Stimulated activated effector memory CD8-positive, alpha-beta T cell treated with anti-CD3 and anti-CD28 coated beads, Interleukin-12 subunit alpha, Interleukin-12 subunit beta, amount 100 ng/mL, for 72 hours (primary cell): ENCODE measurements at regions not wholly inside any gene's neighbourhood (a gene's known extent, or its start where the extent isn't known, plus 50 kb on each side); places are given as distances from the start of the nearest gene placed in this dataset.

Source experiments
- ATAC-seq: fragments of 150-1000 bp; cut with Tn5 transposase; 2 replicates; pipeline ENCODE4 v1.10.0; 2021
- DNase-seq, 2 donors: peaks; one replicate each; pipeline ENCODE4 v3.0.0; 2021 to 2022; ENCODE audit warnings: low spot score in 2 of 2
- H3K27ac Mint-ChIP-seq: one replicate; pipeline ENCODE4 v1.8.0; 2022; ENCODE audit warnings: mild to moderate bottlenecking, mixed read lengths
- H3K36me3 Mint-ChIP-seq: one replicate; pipeline ENCODE4 v1.8.0; 2022; ENCODE audit warnings: mild to moderate bottlenecking, mixed read lengths
- H3K4me1 Mint-ChIP-seq: one replicate; pipeline ENCODE4 v1.8.0; 2022; ENCODE audit warnings: mixed read lengths
- H3K4me3 Mint-ChIP-seq: one replicate; pipeline ENCODE4 v1.8.0; 2022; ENCODE audit warnings: mild to moderate bottlenecking, mixed read lengths
- H3K9me3 Mint-ChIP-seq: one replicate; pipeline ENCODE4 v1.8.0; 2022; ENCODE audit warnings: mixed read lengths

- Mint-ChIP-seq H3K9me3 (no peaks in the 10 kb centered on the region), H3K4me3 (no peak overlapping the region), H3K4me1 (no peaks in the 10 kb centered on the region), H3K36me3 (no peaks in the 10 kb centered on the region), H3K27ac (no peak overlapping the region)
- no peak for ATAC-seq
- DNase-seq = no peak
These were observed 522.3 kb upstream of the MYT1L start for GRCh38 chr2:2853346-2853745.

DNA sequence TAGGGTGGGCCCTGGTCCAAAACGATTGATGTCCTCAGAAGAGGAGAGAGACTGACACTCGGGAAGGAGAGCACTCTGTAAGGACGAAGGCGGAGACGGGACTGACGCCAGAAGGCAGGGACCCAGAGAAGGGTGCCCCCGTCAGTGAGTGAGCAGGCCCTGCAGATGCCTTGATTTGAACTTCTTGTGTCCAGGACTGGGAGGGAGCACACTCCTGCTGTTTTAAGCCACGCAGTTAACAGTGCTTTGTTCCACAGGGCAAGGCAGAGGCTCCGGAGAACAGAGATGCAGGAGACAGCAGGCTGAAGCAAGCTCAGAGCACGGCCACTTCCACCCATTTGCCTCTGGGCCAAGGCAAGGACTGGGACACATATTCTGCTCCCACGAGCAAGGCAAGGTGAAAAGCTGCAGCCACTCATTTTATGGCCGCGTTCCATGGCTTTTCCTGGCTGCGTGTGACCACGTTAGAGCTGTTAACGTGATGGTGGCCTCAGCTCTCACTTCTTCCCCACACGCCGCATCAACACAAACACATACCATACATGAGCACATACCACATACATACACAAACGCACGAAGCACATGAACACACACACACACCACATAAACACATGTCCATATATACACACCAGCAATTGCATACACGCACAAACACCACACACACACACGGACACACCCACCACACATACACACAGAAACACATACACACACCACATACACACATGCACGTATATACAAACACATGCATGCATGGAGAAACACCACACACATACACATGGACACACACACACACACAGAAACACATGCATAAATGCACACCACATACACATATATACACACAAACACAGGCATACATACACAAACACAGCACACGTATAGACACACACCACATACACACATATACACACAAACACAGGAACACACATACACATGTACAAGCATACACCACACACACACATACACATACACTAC is 521.0 kb upstream of the MYT1L start:
- H3K4me3 Mint-ChIP-seq = no peak overlapping the region
- no peaks in the 10 kb centered on the region for H3K4me1 Mint-ChIP-seq
- H3K36me3 Mint-ChIP-seq = no peaks in the 10 kb centered on the region
- DNase-seq = no peak
- H3K27ac Mint-ChIP-seq = no peak overlapping the region
- H3K9me3 Mint-ChIP-seq = no peaks in the 10 kb centered on the region
- no peak for ATAC-seq

- H3K4me3 Mint-ChIP-seq = no peak overlapping the region
- H3K4me1 Mint-ChIP-seq = no peaks in the 10 kb centered on the region
- H3K27ac Mint-ChIP-seq = no peak overlapping the region
- no peaks in the 10 kb centered on the region for H3K9me3 Mint-ChIP-seq
- H3K36me3 Mint-ChIP-seq = no peaks in the 10 kb centered on the region
- no peak for DNase-seq
- no peak for ATAC-seq
These were observed 520.2 kb upstream of the MYT1L start for GRCh38 chr2:2851316-2851715.

- H3K4me1 Mint-ChIP-seq = no peaks in the 10 kb centered on the region
- H3K9me3 Mint-ChIP-seq = no peaks in the 10 kb centered on the region
- ATAC-seq (no peak), DNase-seq (no peak)
- H3K4me3 Mint-ChIP-seq = no peak overlapping the region
- H3K27ac Mint-ChIP-seq = no peak overlapping the region
- H3K36me3 Mint-ChIP-seq = no peaks in the 10 kb centered on the region
These were observed 519.8 kb upstream of the MYT1L start for GRCh38 chr2:2850859-2851258.

DNA sequence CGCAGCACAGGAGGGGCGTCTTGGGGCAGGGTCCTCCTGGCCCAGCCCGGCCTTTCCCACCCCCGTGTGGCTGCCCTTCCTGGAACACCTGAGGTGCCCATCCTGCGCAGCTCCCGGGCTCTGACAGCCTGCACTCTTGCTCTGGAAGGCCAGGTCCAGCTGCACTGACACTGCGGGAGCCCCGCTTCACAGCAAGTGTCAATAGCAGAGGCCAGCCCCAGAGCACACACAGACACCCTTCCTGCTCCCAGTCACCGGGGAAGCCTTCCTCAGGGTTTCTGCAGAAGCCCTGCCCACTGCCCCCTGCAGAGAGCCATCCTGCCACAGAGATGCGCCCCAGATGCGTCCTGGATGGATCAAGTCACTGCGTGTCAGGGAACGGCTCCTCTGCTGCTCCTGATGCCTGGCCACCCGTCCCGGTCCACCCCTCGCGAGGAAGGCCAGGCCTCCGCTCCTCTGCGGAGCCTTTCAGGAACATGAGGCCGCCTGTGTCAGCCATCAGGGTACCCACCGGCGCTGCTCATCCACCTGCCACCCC is 519.2 kb upstream of the MYT1L start:
- Mint-ChIP-seq H3K36me3 (no peaks in the 10 kb centered on the region), H3K4me3 (no peak overlapping the region), H3K4me1 (no peaks in the 10 kb centered on the region), H3K9me3 (no peaks in the 10 kb centered on the region), H3K27ac (no peak overlapping the region)
- DNase-seq (no peak), ATAC-seq (no peak)

- Mint-ChIP-seq H3K9me3 (no peaks in the 10 kb centered on the region), H3K4me1 (no peaks in the 10 kb centered on the region), H3K27ac (no peak overlapping the region), H3K36me3 (no peaks in the 10 kb centered on the region), H3K4me3 (no peak overlapping the region)
- DNase-seq (no peak), ATAC-seq (no peak)
These were observed 518.6 kb upstream of the MYT1L start for GRCh38 chr2:2849464-2850217.

- no peak for DNase-seq
These were observed 517.7 kb upstream of the MYT1L start for GRCh38 chr2:2848621-2849333.

GRCh38 chr2:2848198-2848597 is 517.1 kb upstream of the MYT1L start:
- H3K9me3 Mint-ChIP-seq = no peaks in the 10 kb centered on the region
- ATAC-seq (peak; percentile 11), DNase-seq (no peak)
- H3K4me3 Mint-ChIP-seq = no peak overlapping the region
- H3K4me1 Mint-ChIP-seq = no peaks in the 10 kb centered on the region
- no peak overlapping the region for H3K27ac Mint-ChIP-seq
- H3K36me3 Mint-ChIP-seq = no peaks in the 10 kb centered on the region

More at GRCh38 chr2:2848621-2849333, 517.7 kb upstream of the MYT1L start:
- H3K36me3 Mint-ChIP-seq = no peaks in the 10 kb centered on the region
- H3K4me3 Mint-ChIP-seq = no peak overlapping the region
- no peaks in the 10 kb centered on the region for H3K4me1 Mint-ChIP-seq
- no peak for ATAC-seq
- no peak overlapping the region for H3K27ac Mint-ChIP-seq
- no peaks in the 10 kb centered on the region for H3K9me3 Mint-ChIP-seq

DNA sequence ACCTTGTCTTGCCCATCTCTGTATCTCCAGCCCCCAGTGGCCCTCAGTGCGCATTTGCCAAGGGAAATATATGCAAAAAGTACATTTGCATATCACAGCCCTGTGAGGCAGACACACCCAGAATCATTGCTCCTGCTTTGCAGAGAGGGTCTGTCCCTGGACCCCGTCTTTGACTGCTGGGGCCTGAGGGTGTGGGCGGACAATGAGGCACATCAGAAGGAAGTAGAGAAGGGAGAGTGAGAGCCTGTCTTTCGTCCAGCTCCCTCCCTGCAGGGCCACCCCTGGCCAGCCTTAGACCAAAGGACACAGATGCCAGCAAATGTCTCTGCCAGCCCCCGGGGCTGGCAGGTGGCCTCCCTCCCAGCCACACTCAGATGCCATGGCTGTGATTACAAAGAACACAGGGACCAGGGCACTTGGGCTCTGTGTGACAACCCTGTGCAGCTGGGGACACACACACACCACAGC is 516.2 kb upstream of the MYT1L start:
- no peaks in the 10 kb centered on the region for H3K4me1 Mint-ChIP-seq
- H3K9me3 Mint-ChIP-seq = no peaks in the 10 kb centered on the region
- no peaks in the 10 kb centered on the region for H3K36me3 Mint-ChIP-seq
- H3K4me3 Mint-ChIP-seq = no peak overlapping the region
- H3K27ac Mint-ChIP-seq = no peak overlapping the region
- no peak for ATAC-seq
- no peak for DNase-seq

DNA sequence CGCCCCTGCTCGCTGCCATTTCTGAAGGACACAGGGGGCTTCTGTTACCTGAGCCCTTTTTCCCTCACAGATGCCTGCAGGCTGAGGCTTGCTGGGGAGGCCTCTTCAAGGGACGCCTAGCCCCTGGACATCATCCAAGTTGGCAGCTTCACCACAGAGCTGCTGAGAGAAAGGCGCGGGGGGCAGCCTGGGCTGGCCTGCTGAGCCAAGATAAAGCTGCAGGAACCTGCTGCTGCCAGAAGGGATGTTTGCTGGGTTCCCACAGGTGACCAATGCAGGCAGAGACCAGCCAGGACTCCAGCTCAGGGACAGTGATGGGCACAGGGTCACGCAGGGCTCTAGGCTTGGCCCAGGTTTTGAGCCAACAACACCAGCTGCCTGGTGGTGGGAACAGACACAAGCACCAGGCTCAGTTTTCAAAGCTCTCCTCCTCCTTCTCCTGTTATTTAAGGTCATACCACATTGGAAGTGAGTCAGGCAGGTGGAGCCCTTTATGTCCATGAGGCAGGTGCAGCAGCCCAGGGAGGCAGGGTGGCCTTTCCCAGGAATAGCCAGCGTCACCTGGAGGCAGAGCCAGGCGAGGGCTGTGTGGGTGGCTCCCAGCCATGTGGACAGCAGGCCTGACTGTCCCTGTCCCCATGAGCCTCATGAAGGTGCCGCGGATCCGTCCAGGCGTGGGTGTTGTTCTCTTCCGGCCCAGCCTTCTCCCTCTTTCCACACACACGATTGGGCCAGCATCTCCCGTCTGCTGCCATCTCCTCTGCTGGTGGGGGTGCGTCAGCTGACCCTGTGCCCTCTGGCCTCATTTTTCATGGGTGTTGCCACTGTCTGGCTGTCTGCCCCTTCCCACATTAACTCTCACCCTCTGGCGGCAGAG is 515.5 kb upstream of the MYT1L start:
- ATAC-seq (no peak), DNase-seq (no peak)
- Mint-ChIP-seq H3K4me3 (no peak overlapping the region), H3K4me1 (no peaks in the 10 kb centered on the region), H3K36me3 (no peaks in the 10 kb centered on the region), H3K27ac (no peak overlapping the region), H3K9me3 (no peaks in the 10 kb centered on the region)

GRCh38 chr2:2845806-2846315 is 514.8 kb upstream of the MYT1L start:
- Mint-ChIP-seq H3K4me3 (no peak overlapping the region), H3K27ac (no peak overlapping the region), H3K4me1 (no peaks in the 10 kb centered on the region), H3K36me3 (no peaks in the 10 kb centered on the region), H3K9me3 (no peaks in the 10 kb centered on the region)
- ATAC-seq (no peak), DNase-seq (no peak)

DNA sequence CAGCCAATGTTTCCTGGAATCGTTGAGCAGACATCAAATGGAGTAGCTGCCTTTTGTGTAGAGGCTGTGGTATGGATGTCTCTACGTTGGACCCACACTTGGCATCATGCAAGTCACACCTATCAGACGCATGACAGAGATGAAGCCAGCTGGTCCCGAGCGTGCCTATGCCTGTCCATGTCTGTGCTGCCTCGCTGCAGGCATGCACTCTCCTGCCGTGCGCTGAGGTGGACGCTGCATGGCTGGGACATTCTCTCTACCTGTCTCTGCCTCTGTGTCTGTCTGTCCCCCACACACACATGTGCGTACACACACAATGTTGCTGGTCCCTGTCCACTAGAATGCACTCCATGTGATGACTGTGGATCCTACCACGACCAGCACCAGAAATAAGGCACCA is 514.2 kb upstream of the MYT1L start:
- no peaks in the 10 kb centered on the region for H3K9me3 Mint-ChIP-seq
- no peak overlapping the region for H3K27ac Mint-ChIP-seq
- H3K36me3 Mint-ChIP-seq = no peaks in the 10 kb centered on the region
- DNase-seq (no peak), ATAC-seq (peak; percentile 19)
- no peaks in the 10 kb centered on the region for H3K4me1 Mint-ChIP-seq
- H3K4me3 Mint-ChIP-seq = no peak overlapping the region

- no peaks in the 10 kb centered on the region for H3K36me3 Mint-ChIP-seq
- H3K9me3 Mint-ChIP-seq = no peaks in the 10 kb centered on the region
- no peak for DNase-seq
- no peak overlapping the region for H3K4me3 Mint-ChIP-seq
- ATAC-seq = no peak
- no peak overlapping the region for H3K27ac Mint-ChIP-seq
- no peaks in the 10 kb centered on the region for H3K4me1 Mint-ChIP-seq
These were observed 513.0 kb upstream of the MYT1L start for GRCh38 chr2:2843969-2844548.

- no peaks in the 10 kb centered on the region for H3K9me3 Mint-ChIP-seq
These were observed 511.4 kb upstream of the MYT1L start for GRCh38 chr2:2842466-2842865.

More at GRCh38 chr2:2842466-2842865, 511.4 kb upstream of the MYT1L start:
- no peak for DNase-seq
- Mint-ChIP-seq H3K27ac (no peak overlapping the region), H3K4me3 (no peak overlapping the region), H3K4me1 (no peaks in the 10 kb centered on the region), H3K36me3 (no peaks in the 10 kb centered on the region)
- no peak for ATAC-seq
